ENCODE measurements at regions not wholly inside any gene's neighbourhood (a gene's known extent, or its start where the extent isn't known, plus 50 kb on each side); places are given as distances from the start of the nearest gene placed in this dataset.
"Not testable (repeated sequence)": the region's sequence is repeated elsewhere in the genome, so short reads cannot be mapped to it uniquely, and the experiment has no call there.

DNA sequence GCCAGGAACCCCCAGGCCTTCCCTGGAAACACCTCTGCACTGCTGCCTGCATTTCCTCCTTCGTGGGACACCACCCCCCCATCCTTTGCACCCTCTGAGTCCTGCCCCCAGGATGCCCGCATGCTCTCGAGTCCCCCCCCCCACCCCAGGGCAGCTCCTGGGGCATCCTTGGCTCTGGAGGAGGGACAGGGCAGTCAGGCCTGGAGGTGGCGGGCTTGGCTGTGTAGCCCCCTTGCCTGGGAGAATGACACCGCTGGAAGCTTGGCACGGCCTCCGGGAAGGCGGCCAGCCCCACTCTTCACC lies 98.9 kb upstream of the GSE1 start:
- DNase-seq (ENCODE audit: low read depth, low spot score): no peak

DNA sequence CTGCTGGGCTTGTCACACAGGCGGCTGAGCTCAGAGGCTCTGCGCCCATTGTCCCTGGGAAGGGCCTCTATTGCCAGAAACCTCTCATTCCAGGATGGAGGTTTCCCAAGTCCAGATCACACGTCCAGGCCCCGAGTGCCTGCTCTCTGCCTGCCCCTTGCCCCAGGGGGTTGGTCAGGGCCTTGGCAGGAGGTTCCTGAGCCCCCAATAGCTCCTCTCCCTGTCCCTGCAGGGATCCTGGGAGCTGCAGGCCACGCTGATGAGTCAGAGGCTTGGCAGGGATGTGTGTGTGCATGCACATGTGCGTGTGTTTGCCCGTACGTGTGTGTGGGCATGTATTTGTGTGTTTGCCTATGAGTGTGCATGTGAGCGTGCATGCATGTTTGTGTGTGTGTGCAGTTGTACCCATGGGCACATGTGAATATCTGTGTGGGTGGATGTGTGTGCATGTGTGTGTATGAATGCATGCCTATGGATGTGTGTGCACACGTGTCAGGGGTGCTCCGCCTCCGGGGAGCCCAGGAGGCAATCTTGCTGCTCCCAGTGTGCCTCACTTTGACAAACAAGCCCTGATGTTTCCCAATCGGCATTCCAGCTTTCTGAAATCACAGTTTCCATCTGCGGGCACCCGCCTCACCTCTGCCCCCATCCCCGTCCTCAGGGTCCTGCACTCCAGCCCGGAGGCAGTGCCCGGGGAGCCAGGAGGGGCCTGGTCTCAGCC lies 98.4 kb upstream of the GSE1 start:
- no peak for DNase-seq (ENCODE audit: low read depth, low spot score)

GRCh38 chr16:85515319-85515745 lies 97.8 kb upstream of the GSE1 start:
- no peak for DNase-seq (ENCODE audit: low read depth, low spot score)

GRCh38 chr16:85515830-85516397 lies 97.2 kb upstream of the GSE1 start:
- no peak for DNase-seq (ENCODE audit: low read depth, low spot score)

- DNase-seq (ENCODE audit: low read depth, low spot score): no peak
These were observed 96.0 kb upstream of the GSE1 start for GRCh38 chr16:85517154-85517553.

DNA sequence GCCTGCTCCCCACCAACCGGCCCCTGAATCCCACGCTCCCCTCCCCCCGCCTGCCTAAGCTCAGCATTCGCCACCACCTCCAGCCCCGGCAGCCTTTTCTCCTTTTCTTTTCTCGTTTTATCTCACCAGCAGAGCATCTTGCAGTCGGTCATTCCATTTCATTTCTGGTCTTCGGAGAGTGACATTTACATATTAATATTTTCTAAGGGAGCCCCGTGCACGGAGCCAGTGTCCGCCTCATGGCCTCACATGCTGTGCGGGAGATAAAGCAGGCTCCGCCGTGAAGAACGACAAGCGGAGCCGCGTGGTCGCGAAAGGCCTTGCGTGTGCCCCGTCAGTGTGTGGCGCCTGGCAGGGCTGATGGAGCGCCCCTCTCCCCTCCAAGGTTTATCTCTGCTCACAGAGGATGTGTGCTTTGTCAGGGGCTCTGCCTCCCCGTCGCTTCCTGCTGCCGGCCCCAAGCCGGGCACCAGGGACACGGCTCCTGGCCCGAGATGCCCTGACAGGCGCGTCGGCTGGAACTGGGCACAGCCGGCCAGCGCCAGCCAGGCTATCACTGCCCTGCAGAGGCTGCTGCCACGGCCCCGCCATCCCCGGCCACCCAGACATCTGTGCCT lies 95.5 kb upstream of the GSE1 start:
- DNase-seq (ENCODE audit: low read depth, low spot score): no peak

GRCh38 chr16:85518398-85519049 lies 94.6 kb upstream of the GSE1 start:
- DNase-seq (ENCODE audit: low read depth, low spot score): no peak

GRCh38 chr16:85519050-85519440 lies 94.1 kb upstream of the GSE1 start:
- DNase-seq (ENCODE audit: low read depth, low spot score): not testable (repeated sequence)

DNA sequence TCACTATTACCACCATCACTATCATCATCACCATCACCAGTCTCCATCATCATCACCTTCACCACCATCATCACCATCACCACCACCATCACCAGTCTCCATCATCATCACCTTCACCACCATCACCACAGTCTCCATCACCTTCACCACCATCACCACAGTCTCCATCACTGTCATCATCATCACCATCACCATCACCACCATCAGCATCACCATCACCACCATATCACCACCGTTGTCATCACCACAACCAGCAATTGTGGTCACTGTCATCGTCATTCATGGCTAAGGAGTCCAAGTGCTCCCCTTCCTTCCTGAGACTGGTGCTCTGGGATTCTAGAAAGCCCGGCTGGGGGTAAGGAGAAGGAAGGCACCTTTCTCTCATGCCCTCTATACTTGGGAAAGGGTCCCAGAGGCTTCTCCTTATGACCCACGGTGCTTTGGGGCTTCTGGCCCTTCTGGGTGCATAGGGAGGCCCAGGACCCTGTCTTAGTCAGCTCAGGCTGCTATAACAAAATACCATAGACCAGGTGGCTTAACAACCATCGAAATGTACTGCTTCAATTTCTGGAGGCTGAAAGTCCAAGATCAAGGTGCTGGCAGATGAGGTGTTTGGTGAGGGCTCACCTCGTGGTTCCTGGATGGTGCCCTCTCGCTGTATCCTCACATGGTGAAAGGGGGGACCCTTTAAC lies 93.4 kb upstream of the GSE1 start:
- DNase-seq (ENCODE audit: low read depth, low spot score): no peak

- no peak for DNase-seq (ENCODE audit: low read depth, low spot score)
These were observed 92.1 kb upstream of the GSE1 start for GRCh38 chr16:85520853-85521521.

GRCh38 chr16:85521552-85522307 lies 91.4 kb upstream of the GSE1 start:
- DNase-seq (ENCODE audit: low read depth, low spot score): no peak

DNA sequence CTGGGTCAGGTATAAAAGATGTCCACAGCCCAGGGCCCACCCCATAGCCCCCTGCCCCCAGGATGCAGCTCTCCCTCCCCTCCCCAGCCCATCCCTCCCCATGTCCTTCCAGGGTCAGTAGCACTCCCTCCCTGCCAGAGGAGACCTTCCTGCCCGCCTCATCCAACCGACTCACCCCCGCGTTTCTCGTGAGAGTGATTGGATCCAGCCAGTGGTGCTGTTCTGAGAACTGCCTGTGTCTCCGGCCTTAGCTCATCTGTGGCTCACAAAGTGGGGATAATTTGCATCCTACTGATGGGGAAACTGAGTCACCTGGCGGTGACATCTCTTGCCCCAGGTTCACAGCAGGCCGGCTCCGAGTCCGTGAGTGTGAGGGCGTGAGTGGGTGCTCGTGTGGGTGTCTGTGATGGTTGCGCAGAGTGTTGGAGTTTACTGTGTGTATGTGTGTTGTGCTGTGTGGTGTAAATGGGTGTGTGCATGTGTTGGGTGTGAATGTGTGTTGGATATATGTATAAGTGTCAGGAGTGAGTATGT lies 90.7 kb upstream of the GSE1 start:
- DNase-seq (ENCODE audit: low read depth, low spot score): no peak

GRCh38 chr16:85522842-85523601 lies 90.1 kb upstream of the GSE1 start:
- no peak for DNase-seq (ENCODE audit: low read depth, low spot score)

GRCh38 chr16:85523602-85524364 lies 89.3 kb upstream of the GSE1 start:
- no peak for DNase-seq (ENCODE audit: low read depth, low spot score)

DNA sequence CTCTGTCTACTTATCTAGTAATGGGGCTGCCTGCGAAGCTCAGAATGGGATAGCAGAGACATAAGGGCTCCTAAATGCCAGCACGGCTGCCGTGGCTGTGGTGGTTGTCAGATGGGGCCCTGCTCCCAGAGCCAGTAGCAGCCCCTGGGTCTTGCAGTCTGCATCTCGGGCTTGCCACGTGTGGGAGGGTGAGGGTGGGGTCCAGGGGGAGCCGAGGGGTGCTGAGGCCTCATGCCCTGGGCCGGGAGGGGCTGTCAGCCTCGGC lies 88.8 kb upstream of the GSE1 start:
- DNase-seq (ENCODE audit: low read depth, low spot score): no peak

GRCh38 chr16:85524630-85525419 lies 88.3 kb upstream of the GSE1 start:
- DNase-seq (ENCODE audit: low read depth, low spot score): no peak

GRCh38 chr16:85525420-85526184 lies 87.5 kb upstream of the GSE1 start:
- DNase-seq (ENCODE audit: low read depth, low spot score): no peak
